WI38 (cell line): ENCODE measurements at regions not wholly inside any gene's neighbourhood (a gene's known extent, or its start where the extent isn't known, plus 50 kb on each side); places are given as distances from the start of the nearest gene placed in this dataset.
"Not testable (repeated sequence)": the region's sequence is repeated elsewhere in the genome, so short reads cannot be mapped to it uniquely, and the experiment has no call there.

Experiments
- H3K4me3 ChIP-seq: 2 replicates; pipeline ENCODE4 v1.5.1; 2011; ENCODE audit warnings: low read depth, mild to moderate bottlenecking, control low read depth, low read length
- TF ChIP-seq, protein P1 (sequence below): IDR thresholded peaks from 2 replicates; pipeline ENCODE4 v1.5.1; 2012; ENCODE audit warnings: low read depth, mild to moderate bottlenecking, control low read depth, low read length

DNA sequence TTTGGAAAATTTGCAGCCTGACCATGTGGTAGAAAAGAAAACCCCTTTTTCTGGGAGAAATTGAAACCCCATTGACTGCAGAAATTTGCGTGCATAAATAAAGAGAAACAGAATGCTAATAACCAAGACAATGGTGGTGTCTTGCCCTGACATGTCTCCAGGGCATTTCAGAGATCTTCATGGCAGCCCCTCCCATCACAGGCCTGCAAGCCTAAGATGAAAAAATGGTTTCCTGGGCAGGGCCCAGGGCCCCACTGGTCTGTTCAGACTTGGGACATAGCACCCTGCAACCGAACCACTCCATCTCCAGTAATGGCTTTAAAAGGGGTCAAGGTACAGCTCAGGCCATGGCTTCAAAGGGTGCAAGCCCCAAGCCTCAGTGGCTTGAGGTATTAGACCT, 71.6 kb upstream of the SGIP1 start:
- no peak overlapping the region for H3K4me3 ChIP-seq
- TF ChIP-seq, protein P1, sequence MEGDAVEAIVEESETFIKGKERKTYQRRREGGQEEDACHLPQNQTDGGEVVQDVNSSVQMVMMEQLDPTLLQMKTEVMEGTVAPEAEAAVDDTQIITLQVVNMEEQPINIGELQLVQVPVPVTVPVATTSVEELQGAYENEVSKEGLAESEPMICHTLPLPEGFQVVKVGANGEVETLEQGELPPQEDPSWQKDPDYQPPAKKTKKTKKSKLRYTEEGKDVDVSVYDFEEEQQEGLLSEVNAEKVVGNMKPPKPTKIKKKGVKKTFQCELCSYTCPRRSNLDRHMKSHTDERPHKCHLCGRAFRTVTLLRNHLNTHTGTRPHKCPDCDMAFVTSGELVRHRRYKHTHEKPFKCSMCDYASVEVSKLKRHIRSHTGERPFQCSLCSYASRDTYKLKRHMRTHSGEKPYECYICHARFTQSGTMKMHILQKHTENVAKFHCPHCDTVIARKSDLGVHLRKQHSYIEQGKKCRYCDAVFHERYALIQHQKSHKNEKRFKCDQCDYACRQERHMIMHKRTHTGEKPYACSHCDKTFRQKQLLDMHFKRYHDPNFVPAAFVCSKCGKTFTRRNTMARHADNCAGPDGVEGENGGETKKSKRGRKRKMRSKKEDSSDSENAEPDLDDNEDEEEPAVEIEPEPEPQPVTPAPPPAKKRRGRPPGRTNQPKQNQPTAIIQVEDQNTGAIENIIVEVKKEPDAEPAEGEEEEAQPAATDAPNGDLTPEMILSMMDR = no peak

DNA sequence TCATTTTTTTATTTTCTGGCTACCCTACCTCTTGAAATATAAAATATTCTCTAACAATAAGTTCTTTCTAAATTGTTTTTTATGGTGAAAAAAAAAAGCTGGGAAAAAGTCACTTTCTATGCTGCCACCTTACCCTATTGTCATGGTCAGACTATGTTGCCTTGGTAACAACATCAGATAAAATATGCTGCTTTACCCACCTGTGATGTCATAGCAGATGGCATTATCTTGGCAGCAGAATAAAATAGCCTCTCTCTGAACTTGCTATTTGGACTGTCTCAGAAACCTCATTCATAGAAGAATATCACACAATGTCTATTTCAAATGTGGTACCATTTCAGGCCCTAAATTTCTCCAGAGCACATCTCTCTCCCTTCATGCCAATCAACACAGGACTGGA, 69.6 kb upstream of the SGIP1 start:
- TF ChIP-seq, protein P1 = no peak
- H3K4me3 ChIP-seq = no peak overlapping the region

DNA sequence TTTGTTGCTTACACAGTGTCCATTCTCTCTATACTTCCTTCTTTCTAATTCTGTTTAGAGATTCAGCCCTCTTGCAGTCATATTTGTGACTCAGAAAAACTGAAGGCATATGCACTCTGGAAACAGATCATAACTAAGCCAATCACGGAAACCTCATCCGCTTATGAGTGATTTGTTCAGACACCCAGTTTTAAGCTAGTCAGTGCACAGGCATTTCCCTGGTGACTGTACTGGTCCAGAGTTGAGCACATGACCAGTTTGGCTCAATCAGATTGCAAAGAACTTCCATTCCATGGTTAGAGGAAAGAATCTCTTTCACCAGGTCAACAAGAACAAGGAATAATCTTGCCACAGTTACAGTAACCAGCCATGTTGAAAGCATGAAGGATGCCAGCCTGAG, 69.2 kb upstream of the SGIP1 start:
- no peak overlapping the region for H3K4me3 ChIP-seq
- TF ChIP-seq, protein P1 = no peak

DNA sequence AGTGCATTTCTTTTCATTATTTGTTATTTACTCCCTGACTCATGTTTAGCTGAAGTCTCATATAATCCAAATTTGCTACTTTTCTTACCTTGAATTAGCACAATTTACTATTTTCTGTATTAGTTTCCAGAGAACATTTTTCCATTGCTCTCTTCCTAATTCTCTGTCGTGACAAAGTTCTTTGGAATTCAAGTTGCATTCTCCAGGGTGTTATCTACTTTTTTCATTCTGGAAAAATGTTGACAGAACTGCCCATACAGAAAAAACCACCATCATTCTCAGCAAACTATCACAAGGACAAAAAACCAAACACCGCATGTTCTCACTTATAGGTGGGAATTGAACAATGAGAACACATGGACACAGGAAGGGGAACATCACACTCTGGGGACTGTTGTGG, 67.3 kb upstream of the SGIP1 start:
- H3K4me3 ChIP-seq = not testable (repeated sequence)

DNA sequence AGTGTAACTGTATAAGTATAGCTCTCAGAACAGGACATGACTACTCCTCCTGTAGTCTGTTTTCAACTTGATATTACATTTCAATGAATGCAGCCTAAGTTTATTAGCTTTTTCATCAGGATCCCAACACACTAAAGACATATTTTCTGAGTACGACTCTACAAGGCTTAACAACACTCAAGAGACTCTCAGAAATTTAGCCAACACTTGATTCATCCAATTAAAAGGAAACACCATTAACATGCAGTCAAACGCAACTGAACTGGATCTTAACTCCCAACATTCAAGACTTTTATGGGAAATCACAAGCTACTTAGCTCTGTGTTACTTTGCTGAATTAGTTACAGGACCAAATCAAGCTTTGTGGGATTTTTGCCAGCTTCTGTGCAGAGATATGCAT, 65.2 kb upstream of the SGIP1 start:
- TF ChIP-seq, protein P1 = no peak
- H3K4me3 ChIP-seq = no peak overlapping the region

DNA sequence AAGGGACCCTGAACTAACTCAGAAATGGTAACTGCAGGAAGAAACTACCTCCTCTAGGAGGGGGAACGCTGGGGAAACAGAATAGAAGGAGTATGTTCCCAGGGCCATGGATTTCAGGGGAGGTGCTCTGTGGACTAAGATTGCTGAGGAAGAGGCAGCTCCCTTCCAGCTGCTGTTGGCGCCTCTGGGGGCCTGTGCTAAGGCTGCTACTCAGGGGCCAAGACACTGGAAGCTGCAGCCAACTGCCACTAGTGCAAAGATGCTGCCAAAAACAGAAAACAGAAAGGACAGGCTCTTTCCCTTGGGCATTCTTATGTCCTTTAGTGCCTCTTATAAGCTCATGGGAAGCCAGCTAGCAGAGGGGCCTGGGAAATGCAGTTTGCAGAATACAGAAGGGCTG, 58.0 kb upstream of the SGIP1 start:
- TF ChIP-seq, protein P1 = no peak
- no peak overlapping the region for H3K4me3 ChIP-seq

DNA sequence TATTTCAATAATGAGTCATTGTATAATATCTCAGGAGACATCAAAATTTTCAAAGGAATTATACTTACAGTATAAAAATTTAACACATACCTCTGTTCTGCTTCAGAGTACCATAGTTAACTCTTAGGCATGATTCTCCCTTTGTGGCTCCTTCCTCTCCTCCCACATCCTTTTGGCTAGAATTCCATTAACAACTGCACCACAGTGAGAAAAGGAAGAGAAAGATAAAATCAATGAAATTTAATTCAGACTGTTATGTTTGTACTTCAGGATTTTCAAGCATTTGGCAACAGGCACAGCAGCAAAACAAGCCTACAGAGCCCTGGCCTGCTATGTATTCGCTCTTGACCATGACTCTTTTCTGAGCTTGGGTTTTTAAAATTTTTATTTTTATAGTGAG, 57.2 kb upstream of the SGIP1 start:
- no peak overlapping the region for H3K4me3 ChIP-seq
- TF ChIP-seq, protein P1 = no peak

DNA sequence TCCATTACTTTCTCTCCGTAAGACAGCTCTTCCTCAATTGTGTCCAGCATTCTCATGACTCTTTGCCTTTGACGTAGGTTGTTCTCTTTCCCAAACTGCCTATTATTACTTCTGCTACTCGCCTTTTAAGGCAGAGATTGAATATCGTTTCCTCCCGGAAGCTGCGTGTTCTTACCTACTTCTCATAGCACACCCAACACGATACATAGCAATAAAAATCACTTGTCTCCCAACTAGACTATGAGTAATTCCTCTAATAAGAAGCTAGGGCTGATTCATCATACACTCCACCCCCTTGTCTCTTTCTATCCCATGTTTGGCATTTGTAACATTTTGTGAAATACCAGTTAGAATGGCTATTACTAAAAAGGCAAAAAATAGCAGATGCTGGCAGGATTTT, 55.8 kb upstream of the SGIP1 start:
- TF ChIP-seq, protein P1 = no peak
- H3K4me3 ChIP-seq = no peak overlapping the region
